ENCODE measurements at regions not wholly inside any gene's neighbourhood (a gene's known extent, or its start where the extent isn't known, plus 50 kb on each side); places are given as distances from the start of the nearest gene placed in this dataset.
A peak's percentile ranks its signal among the peaks of the same experiment; 100 is the strongest.

DNA sequence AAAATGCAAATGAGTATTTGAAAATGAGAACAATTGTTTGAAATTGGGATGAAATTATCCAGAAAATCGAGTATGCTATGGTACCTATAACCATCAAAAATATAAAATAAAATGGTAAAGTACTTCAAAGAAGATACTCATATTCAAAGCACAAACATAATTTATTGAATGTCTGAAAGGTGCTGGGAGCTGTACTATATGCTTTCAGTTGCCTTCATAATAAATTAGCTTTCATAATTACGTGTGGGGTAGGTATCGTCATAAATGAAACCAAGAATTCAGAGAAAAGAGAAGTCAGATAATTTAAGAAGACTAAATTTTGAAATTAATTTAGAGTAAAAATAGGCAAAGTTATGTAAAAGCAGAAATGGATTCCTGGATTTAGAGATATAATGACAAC, 721.9 kb upstream of the ACVR2A start:
- DNase-seq (ENCODE audit: low spot score), result no peak

GRCh38 chr2:147110962-147111361, 733.9 kb upstream of the ACVR2A start:
- DNase-seq (ENCODE audit: low spot score), result no peak

- DNase-seq (ENCODE audit: low spot score), result no peak
Observed at GRCh38 chr2:147110317-147110716, 734.5 kb upstream of the ACVR2A start.

- no peak for DNase-seq (ENCODE audit: low spot score)
Observed at GRCh38 chr2:147109291-147109690, 735.5 kb upstream of the ACVR2A start.

- no peak for DNase-seq (ENCODE audit: low spot score)
Observed at GRCh38 chr2:147108548-147108947, 736.3 kb upstream of the ACVR2A start.

GRCh38 chr2:147101941-147102790, 742.7 kb upstream of the ACVR2A start:
- no peak for DNase-seq (ENCODE audit: low spot score)

- no peak for DNase-seq (ENCODE audit: low spot score)
Observed at GRCh38 chr2:147100406-147101035, 744.3 kb upstream of the ACVR2A start.

- DNase-seq (ENCODE audit: low spot score), result no peak
Observed at GRCh38 chr2:147099845-147100244, 745.0 kb upstream of the ACVR2A start.

GRCh38 chr2:147098940-147099339, 745.9 kb upstream of the ACVR2A start:
- DNase-seq (ENCODE audit: low spot score), result no peak

DNA sequence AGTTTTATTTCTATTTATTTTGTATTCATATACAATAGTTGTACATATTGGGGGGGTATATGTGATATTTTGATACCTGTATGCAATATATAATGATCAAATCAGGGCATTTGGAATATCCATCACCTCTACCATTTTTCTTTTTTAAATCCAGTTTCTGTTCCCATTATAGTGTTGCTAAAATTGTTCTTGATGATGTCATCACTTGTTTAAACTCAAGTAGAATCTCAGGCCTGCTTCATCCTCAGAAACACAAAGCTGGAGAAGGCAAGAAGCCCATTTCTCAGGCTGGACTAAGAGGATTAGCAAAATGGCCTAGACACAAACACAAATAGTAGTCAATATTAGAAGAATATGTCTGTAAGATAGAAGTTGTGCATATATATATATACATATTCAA, 747.1 kb upstream of the ACVR2A start:
- DNase-seq (ENCODE audit: low spot score), result no peak

DNA sequence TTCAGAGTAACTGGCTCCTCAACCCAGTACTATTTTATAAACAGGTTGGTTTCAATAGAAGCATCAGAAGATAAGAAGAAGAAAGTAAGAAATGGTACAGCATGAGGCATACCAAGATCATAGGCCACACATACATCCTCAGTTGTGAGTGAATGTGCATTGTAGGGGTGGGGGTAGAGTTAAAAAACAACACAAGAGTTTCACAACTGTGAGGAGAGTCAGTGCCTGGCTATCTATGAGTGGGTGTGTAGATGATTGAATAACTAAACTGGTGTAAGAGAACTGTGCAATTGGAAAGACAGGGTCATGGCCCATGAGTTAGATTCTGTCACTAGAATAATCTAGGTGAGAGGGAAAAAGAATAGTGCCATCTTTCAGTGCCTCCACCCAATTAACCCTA, 748.2 kb upstream of the ACVR2A start:
- DNase-seq (ENCODE audit: low spot score), result no peak

- DNase-seq (ENCODE audit: low spot score), result no peak
Observed at GRCh38 chr2:147095376-147095775, 749.5 kb upstream of the ACVR2A start.

- DNase-seq (ENCODE audit: low spot score), result no peak
Observed at GRCh38 chr2:147094077-147094476, 750.8 kb upstream of the ACVR2A start.

GRCh38 chr2:147092266-147092665, 752.6 kb upstream of the ACVR2A start:
- no peak for DNase-seq (ENCODE audit: low spot score)

- DNase-seq (ENCODE audit: low spot score), result no peak
Observed at GRCh38 chr2:147091448-147091847, 753.4 kb upstream of the ACVR2A start.

DNA sequence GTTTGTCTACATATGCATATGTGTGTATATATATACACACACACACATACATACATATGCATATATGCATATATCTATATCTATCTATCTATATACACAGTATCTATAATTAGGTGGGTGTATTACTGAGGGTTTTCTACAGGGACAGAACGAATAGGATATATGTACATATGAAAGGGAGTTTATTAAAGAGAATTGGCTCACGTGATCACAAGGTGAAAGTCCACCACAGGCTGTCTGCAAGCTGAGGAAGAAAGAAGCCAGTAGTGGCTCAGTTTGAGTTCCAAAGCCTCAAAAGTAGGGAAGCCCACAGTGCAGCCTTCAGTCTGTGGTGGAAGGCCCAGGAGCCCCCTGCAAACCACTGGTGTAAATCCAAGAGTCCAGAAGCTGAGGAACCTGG, 756.0 kb upstream of the ACVR2A start:
- DNase-seq (ENCODE audit: low spot score), result no peak

DNA sequence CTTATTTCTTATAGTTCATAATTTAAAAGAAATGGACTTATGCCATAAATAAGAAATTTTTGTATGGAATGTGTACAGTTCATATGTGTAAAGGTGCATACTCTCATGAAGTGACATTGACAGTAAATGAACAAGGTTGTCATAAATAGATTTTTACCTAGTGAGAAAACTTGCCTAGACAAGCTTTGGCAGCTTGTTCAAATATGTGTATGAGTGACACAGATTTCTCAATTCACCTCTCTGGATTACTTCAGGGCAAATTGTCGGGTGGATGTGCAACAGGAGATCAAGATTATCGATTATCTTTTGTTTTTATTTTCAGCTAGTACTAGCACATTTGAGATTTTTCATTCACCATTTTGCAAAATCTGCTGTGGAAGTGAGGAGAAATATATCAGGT, 758.1 kb upstream of the ACVR2A start:
- DNase-seq (ENCODE audit: low spot score), result no peak

DNA sequence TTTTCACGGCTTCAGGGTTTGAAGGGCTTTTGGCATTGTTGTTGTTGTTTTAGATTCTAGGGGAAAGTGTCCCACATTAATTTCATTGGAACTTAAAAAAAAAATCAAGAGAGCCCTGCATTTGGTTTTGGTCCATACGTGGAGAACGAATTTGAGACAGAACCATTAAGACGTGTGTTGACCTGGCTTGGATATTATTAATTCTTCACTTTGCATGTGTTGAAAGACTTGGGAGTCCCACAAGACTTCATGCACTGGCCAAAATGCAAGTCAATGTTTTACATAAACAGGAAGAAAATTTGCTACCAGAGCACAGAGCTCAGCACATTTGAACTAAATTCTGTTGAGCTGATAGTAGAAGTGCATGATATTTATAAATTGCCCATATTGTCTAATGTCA, 761.2 kb upstream of the ACVR2A start:
- no peak for DNase-seq (ENCODE audit: low spot score)

DNA sequence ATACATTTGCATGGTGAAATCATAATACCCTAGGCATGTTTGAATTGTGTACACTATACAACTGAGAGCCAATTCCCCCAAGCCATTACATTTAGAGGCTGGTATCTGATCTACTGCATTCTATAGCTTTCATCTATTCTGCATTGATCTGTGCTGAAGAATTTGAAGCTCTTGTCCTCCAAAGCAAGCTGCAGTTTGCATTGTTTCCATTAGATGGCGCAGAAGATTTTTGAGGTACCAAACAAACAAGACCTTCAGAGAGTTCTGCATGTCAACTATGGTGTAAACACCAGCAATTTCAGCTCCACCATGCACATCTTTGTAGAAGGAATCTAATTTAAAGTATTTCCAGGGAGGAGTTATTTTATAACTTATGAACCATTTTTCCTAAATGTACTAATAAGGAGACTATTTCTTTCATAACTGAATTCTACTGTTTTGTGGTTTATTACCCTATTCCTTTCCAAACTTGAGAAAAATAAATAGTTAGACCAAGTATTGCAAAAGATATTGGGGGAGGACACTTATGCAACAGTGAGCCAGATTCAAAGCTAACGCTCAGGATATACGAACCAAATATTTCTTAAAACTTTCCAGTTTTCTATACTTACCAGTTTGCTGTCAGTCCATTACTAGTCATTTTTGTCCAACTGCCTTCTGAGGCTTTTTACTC, 761.8 kb upstream of the ACVR2A start:
- DNase-seq (ENCODE audit: low spot score), result peak; percentile 40

GRCh38 chr2:147081831-147082230, 763.0 kb upstream of the ACVR2A start:
- DNase-seq (ENCODE audit: low spot score), result no peak

DNA sequence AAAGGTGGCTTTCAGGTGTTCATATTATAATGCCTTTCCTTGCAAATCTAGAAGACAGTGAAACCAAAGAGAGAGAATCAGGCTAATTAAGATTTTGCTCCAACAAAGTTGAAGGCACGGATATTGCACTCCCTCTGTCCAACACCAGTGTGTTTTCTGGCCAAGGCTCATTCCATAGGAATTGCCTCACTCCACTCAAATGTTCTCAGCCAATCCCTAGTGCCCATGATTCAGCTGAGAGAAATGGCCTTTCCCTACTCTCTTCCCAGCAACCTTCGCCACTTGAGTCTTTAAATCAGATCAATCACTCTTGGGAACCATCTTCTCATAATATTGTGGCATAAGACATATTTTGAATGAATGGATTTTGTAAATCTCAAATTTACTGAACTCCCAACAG, 768.2 kb upstream of the ACVR2A start:
- DNase-seq (ENCODE audit: low spot score), result no peak

- no peak for DNase-seq (ENCODE audit: low spot score)
Observed at GRCh38 chr2:147068071-147068470, 776.8 kb upstream of the ACVR2A start.

DNA sequence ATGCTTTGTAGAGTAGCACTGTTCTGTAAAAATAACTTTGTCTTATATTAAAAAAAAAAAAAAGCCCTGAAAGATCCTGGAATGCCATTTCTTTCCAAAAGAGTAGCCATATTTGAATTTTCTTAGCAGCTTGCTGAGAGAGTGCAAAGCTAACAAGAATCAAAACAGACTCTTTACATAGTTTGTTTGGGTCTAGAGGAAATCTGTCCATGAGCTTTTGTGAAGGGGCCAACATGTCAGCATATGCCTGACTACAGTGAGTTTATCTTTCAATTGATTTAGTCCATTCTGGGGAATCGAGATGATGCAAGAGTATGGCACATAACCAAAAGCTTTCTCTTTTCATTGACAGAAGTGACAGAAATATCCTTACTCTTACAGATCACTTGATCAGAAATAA, 777.7 kb upstream of the ACVR2A start:
- no peak for DNase-seq (ENCODE audit: low spot score)
